DND-41 (cell line): ENCODE measurements at regions not wholly inside any gene's neighbourhood (a gene's known extent, or its start where the extent isn't known, plus 50 kb on each side); places are given as distances from the start of the nearest gene placed in this dataset.

ENCODE experiments used
- ATAC-seq: fragments of 200-7000 bp; cut with Tn5 transposase; 3 replicates; pipeline ENCODE4 v1.9.1; 2021; ENCODE audit warnings: low read depth; ENCODE audit not compliant: insufficient read depth
- DNase-seq: peaks from one replicate; pipeline ENCODE4 v3.0.0-alpha.2; 2020
- H2AFZ ChIP-seq: 2 replicates; pipeline ENCODE4 v1.6.0; 2012; ENCODE audit warnings: low read depth, low read length
- H3K27ac ChIP-seq: 2 replicates; pipeline ENCODE4 v1.5.1; 2012; ENCODE audit warnings: low read length, inconsistent platforms
- H3K27me3 ChIP-seq: fragments of 200-600 bp; sonication (generic); 2 replicates; pipeline ENCODE4 v1.6.0; 2012; ENCODE audit warnings: low read length, mild to moderate bottlenecking, inconsistent platforms; ENCODE audit not compliant: insufficient read depth, poor library complexity
- H3K36me3 ChIP-seq: 2 replicates; pipeline ENCODE4 v1.5.1; 2012; ENCODE audit warnings: low read length, inconsistent platforms; ENCODE audit not compliant: insufficient read depth
- H3K4me1 ChIP-seq: 2 replicates; pipeline ENCODE4 v1.5.1; 2012; ENCODE audit warnings: mild to moderate bottlenecking, low read length; ENCODE audit not compliant: insufficient read depth
- H3K4me2 ChIP-seq: 2 replicates; pipeline ENCODE4 v1.6.0; 2012; ENCODE audit warnings: mild to moderate bottlenecking, moderate library complexity, low read length, inconsistent platforms; ENCODE audit not compliant: insufficient read depth
- H3K4me3 ChIP-seq, 2 experiments: fragments of 200-600 bp in 1 of 2; shearing (Covaris generic) in 1 of 2; 2 replicates each; pipeline ENCODE4 v1.5.1; 2012 to 2016; ENCODE audit warnings: inconsistent platforms in 2 of 2, low read length in 2 of 2, mild to moderate bottlenecking in 2 of 2, low read depth in 1 of 2, moderate library complexity in 1 of 2
- H3K79me2 ChIP-seq: 2 replicates; pipeline ENCODE4 v1.6.0; 2012; ENCODE audit warnings: low read length, inconsistent platforms; ENCODE audit not compliant: insufficient read depth
- H3K9ac ChIP-seq: 2 replicates; pipeline ENCODE4 v1.6.0; 2012; ENCODE audit warnings: low read depth, mild to moderate bottlenecking, inconsistent platforms, low read length, moderate library complexity
- H3K9me3 ChIP-seq: 2 replicates; pipeline ENCODE4 v1.5.1; 2012; ENCODE audit warnings: low read length, moderate library complexity, mild to moderate bottlenecking, inconsistent platforms; ENCODE audit not compliant: insufficient read depth, severe bottlenecking
- H4K20me1 ChIP-seq: 2 replicates; pipeline ENCODE4 v1.6.0; 2012; ENCODE audit warnings: low read length; ENCODE audit not compliant: insufficient read depth
- CTCF ChIP-seq: IDR thresholded peaks from 2 replicates; pipeline ENCODE4 v1.5.1; 2012; ENCODE audit warnings: borderline replicate concordance, low read length, moderate library complexity, mild to moderate bottlenecking; ENCODE audit not compliant: poor library complexity, severe bottlenecking; ENCODE audit errors: extremely low read depth
- EZH2 ChIP-seq: IDR thresholded peaks from 3 replicates; pipeline ENCODE4 v1.6.1; 2012; ENCODE audit warnings: borderline replicate concordance, low read depth, mild to moderate bottlenecking, moderate library complexity, low read length, inconsistent platforms; ENCODE audit not compliant: severe bottlenecking

GRCh38 chr5:8013948-8014710, 145.2 kb downstream of the MTRR start:
- no peaks in the 10 kb centered on the region for H3K9me3 ChIP-seq
- H3K27me3 ChIP-seq, result peaks cover 3% of the 10 kb centered on the region
- H3K4me1 ChIP-seq, result no peaks in the 10 kb centered on the region
- no peaks in the 10 kb centered on the region for H3K79me2 ChIP-seq
- no peaks in the 10 kb centered on the region for H4K20me1 ChIP-seq
- no peak overlapping the region for H3K4me2 ChIP-seq
- H3K27ac ChIP-seq, result no peak overlapping the region
- H2AFZ ChIP-seq, result no peak overlapping the region
- H3K9ac ChIP-seq, result no peak overlapping the region
- no peak overlapping the region for H3K4me3 ChIP-seq
- H3K36me3 ChIP-seq, result no peaks in the 10 kb centered on the region
- DNase-seq (no peak), ATAC-seq (no peak)
- no peak for TF ChIP-seq CTCF
- no peak for TF ChIP-seq EZH2

DNA sequence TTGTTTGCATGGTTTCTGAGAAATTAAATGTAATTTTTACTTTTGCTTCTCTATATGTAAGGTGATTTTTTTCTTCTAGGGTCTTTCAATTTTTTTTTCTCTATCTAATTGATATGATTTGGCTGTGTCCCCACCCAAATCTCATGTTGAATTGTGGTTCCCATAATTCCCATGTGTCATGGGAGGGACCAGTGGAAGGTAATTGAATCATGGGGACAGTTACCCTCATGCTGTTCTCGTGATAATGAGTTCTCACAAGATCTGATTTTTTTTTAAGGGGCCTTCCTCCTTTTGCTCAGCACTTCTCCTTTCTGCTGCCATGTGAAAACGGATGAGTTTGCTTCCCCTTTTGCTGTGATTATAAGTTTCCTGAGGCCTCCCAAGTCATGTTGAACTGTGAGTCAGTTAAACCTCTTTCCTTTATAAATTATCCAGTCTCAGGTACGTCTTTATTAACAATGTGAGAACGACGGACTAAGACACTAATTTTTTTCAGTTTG, 150.8 kb downstream of the MTRR start:
- no peak overlapping the region for H3K4me3 ChIP-seq
- H3K79me2 ChIP-seq, result no peaks in the 10 kb centered on the region
- no peaks in the 10 kb centered on the region for H4K20me1 ChIP-seq
- no peak for ATAC-seq
- no peak overlapping the region for H3K27ac ChIP-seq
- no peaks in the 10 kb centered on the region for H3K9me3 ChIP-seq
- H3K4me2 ChIP-seq, result no peak overlapping the region
- no peak for DNase-seq
- TF ChIP-seq EZH2 (no peak), CTCF (no peak)
- H3K36me3 ChIP-seq, result no peaks in the 10 kb centered on the region
- H3K27me3 ChIP-seq, result peaks cover 2% of the 10 kb centered on the region
- no peaks in the 10 kb centered on the region for H3K4me1 ChIP-seq
- H2AFZ ChIP-seq, result no peak overlapping the region
- no peak overlapping the region for H3K9ac ChIP-seq

DNA sequence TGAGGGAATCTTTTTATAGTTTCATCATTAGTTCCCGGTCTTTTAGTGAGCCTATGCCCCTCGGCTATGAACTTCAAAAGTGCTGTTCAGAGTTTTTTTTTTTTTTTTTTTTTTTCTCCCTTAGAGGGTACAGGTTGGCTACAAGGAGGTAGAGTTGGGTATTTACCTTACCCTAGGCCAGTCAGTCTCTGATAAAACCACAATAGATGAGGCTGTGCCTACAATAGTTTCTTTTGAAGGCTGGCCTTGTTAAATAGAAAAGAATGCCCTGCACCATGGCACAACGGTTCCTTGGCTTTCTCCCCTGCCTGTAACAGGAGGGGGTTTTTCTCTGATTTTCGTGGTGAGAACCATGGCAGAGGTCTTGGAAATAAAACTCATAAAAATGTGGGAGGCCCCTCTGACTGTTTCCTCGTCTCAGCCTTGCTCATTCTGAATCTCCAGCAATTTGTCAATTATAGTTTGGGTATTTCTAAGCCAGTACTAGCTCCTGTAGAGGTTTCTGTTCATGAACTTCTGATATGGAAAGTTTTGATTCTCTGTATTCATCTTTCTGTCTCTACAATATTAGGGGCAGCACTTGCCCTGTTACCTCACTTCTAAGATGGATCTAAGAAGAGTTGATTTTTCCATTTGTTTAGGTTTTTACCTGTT, 152.0 kb downstream of the MTRR start:
- no peak overlapping the region for H3K4me3 ChIP-seq
- H3K27ac ChIP-seq, result no peak overlapping the region
- no peaks in the 10 kb centered on the region for H4K20me1 ChIP-seq
- H3K4me1 ChIP-seq, result no peaks in the 10 kb centered on the region
- H3K36me3 ChIP-seq, result no peaks in the 10 kb centered on the region
- H3K79me2 ChIP-seq, result no peaks in the 10 kb centered on the region
- TF ChIP-seq EZH2 (no peak), CTCF (no peak)
- DNase-seq, result no peak
- H3K27me3 ChIP-seq, result no peaks in the 10 kb centered on the region
- no peak overlapping the region for H2AFZ ChIP-seq
- no peak overlapping the region for H3K9ac ChIP-seq
- ATAC-seq, result no peak
- no peaks in the 10 kb centered on the region for H3K9me3 ChIP-seq
- no peak overlapping the region for H3K4me2 ChIP-seq
